ENCODE measurements at regions not wholly inside any gene's neighbourhood (a gene's known extent, or its start where the extent isn't known, plus 50 kb on each side); places are given as distances from the start of the nearest gene placed in this dataset.

DNA sequence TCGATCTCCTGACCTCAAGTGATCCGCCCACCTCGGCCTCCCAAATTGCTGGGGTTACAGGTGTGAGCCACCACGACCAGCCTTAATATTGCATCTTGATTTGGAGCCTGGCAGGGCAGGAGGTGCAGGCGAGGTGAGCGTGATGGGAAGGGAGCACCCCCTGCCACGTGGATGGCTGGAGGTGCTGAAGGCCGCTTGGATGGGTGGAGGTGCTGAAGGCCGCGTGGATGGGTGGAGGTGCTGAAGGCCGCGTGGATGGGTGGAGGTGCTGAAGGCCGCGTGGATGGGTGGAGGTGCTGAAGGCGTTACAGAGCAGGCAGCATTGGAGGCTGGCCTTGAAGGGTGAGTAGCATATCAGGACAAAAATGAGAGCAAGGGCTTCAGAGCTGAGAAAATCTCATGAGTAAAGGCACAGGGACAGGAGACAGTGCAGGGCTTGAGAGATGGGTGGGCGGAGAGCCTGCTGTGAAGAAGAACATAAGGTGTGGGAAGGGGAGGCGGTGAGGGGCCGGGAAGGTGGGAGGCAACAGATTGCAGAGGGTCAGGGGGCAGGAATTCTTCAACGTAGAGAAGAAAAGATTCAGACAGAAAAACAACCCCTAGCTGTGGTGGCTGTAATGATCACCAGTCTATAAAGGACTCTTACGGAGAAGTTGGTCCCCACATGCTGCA, 101.7 kb upstream of the SEC14L1 start:
- TF ChIP-seq, protein P1, sequence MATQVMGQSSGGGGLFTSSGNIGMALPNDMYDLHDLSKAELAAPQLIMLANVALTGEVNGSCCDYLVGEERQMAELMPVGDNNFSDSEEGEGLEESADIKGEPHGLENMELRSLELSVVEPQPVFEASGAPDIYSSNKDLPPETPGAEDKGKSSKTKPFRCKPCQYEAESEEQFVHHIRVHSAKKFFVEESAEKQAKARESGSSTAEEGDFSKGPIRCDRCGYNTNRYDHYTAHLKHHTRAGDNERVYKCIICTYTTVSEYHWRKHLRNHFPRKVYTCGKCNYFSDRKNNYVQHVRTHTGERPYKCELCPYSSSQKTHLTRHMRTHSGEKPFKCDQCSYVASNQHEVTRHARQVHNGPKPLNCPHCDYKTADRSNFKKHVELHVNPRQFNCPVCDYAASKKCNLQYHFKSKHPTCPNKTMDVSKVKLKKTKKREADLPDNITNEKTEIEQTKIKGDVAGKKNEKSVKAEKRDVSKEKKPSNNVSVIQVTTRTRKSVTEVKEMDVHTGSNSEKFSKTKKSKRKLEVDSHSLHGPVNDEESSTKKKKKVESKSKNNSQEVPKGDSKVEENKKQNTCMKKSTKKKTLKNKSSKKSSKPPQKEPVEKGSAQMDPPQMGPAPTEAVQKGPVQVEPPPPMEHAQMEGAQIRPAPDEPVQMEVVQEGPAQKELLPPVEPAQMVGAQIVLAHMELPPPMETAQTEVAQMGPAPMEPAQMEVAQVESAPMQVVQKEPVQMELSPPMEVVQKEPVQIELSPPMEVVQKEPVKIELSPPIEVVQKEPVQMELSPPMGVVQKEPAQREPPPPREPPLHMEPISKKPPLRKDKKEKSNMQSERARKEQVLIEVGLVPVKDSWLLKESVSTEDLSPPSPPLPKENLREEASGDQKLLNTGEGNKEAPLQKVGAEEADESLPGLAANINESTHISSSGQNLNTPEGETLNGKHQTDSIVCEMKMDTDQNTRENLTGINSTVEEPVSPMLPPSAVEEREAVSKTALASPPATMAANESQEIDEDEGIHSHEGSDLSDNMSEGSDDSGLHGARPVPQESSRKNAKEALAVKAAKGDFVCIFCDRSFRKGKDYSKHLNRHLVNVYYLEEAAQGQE (IDR thresholded peaks at IDR 0.05; ENCODE audit: borderline replicate concordance) = no peak
- TF ChIP-seq, protein P2, sequence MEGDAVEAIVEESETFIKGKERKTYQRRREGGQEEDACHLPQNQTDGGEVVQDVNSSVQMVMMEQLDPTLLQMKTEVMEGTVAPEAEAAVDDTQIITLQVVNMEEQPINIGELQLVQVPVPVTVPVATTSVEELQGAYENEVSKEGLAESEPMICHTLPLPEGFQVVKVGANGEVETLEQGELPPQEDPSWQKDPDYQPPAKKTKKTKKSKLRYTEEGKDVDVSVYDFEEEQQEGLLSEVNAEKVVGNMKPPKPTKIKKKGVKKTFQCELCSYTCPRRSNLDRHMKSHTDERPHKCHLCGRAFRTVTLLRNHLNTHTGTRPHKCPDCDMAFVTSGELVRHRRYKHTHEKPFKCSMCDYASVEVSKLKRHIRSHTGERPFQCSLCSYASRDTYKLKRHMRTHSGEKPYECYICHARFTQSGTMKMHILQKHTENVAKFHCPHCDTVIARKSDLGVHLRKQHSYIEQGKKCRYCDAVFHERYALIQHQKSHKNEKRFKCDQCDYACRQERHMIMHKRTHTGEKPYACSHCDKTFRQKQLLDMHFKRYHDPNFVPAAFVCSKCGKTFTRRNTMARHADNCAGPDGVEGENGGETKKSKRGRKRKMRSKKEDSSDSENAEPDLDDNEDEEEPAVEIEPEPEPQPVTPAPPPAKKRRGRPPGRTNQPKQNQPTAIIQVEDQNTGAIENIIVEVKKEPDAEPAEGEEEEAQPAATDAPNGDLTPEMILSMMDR (IDR thresholded peaks at IDR 0.05; ENCODE audit: poor library complexity, severe bottlenecking) = no peak
- no peak for TF ChIP-seq EZH2 (IDR thresholded peaks at IDR 0.05; ENCODE audit: borderline replicate concordance, insufficient read depth, low read length, poor library complexity, severe bottlenecking)
- no peak for TF ChIP-seq EP300 (conservative IDR thresholded peaks at IDR 0.05; ENCODE audit: poor library complexity, severe bottlenecking)
- no peak for TF ChIP-seq MXI1 (conservative IDR thresholded peaks at IDR 0.05; ENCODE audit: poor library complexity, severe bottlenecking)
- TF ChIP-seq POLR2AphosphoS5 (IDR thresholded peaks at IDR 0.05) = no peak
- no peak for TF ChIP-seq RAD21 (conservative IDR thresholded peaks at IDR 0.05)
- no peak for TF ChIP-seq SMC3 (conservative IDR thresholded peaks at IDR 0.05; ENCODE audit: poor library complexity)
- no peak for TF ChIP-seq TAF1 (IDR thresholded peaks at IDR 0.05; ENCODE audit: low read depth)
